HG03571 (cell line): ENCODE measurements at regions not wholly inside any gene's neighbourhood (a gene's known extent, or its start where the extent isn't known, plus 50 kb on each side); places are given as distances from the start of the nearest gene placed in this dataset.

Source experiments
- ATAC-seq: cut with Tn5 transposase; IDR thresholded peaks from one replicate; pipeline ENCODE4 v1.9.1; 2021; ENCODE audit not compliant: unreplicated experiment

GRCh38 chr1:239779962-239780361 is 311.7 kb upstream of the FMN2 start:
- ATAC-seq, result no peak

GRCh38 chr1:239784896-239785295 is 306.8 kb upstream of the FMN2 start:
- ATAC-seq, result no peak

- ATAC-seq, result no peak
Measured at GRCh38 chr1:239785576-239785975, 306.1 kb upstream of the FMN2 start.

GRCh38 chr1:239786464-239786863 is 305.2 kb upstream of the FMN2 start:
- no peak for ATAC-seq

- no peak for ATAC-seq
Measured at GRCh38 chr1:239792157-239792556, 299.5 kb upstream of the FMN2 start.

- ATAC-seq, result no peak
Measured at GRCh38 chr1:239795304-239795703, 296.4 kb upstream of the FMN2 start.

GRCh38 chr1:239799617-239800016 is 292.1 kb upstream of the FMN2 start:
- ATAC-seq, result no peak

GRCh38 chr1:239800861-239801260 is 290.8 kb upstream of the FMN2 start:
- no peak for ATAC-seq

GRCh38 chr1:239802275-239802674 is 289.4 kb upstream of the FMN2 start:
- no peak for ATAC-seq

GRCh38 chr1:239803781-239804180 is 287.9 kb upstream of the FMN2 start:
- ATAC-seq, result no peak

- no peak for ATAC-seq
Measured at GRCh38 chr1:239804266-239804665, 287.4 kb upstream of the FMN2 start.

GRCh38 chr1:239805042-239805441 is 286.6 kb upstream of the FMN2 start:
- ATAC-seq, result no peak

- no peak for ATAC-seq
Measured at GRCh38 chr1:239805851-239806772, 285.6 kb upstream of the FMN2 start.

- ATAC-seq, result no peak
Measured at GRCh38 chr1:239806897-239807296, 284.8 kb upstream of the FMN2 start.

- no peak for ATAC-seq
Measured at GRCh38 chr1:239807361-239807760, 284.3 kb upstream of the FMN2 start.

- ATAC-seq, result no peak
Measured at GRCh38 chr1:239810061-239810481, 281.6 kb upstream of the FMN2 start.

- no peak for ATAC-seq
Measured at GRCh38 chr1:239811211-239811885, 280.3 kb upstream of the FMN2 start.

- ATAC-seq, result no peak
Measured at GRCh38 chr1:239812580-239812979, 279.1 kb upstream of the FMN2 start.

- no peak for ATAC-seq
Measured at GRCh38 chr1:239814306-239814881, 277.3 kb upstream of the FMN2 start.

- no peak for ATAC-seq
Measured at GRCh38 chr1:239815074-239815473, 276.6 kb upstream of the FMN2 start.

GRCh38 chr1:239816081-239816782 is 275.5 kb upstream of the FMN2 start:
- ATAC-seq, result no peak
